ENCODE measurements at regions not wholly inside any gene's neighbourhood (a gene's known extent, or its start where the extent isn't known, plus 50 kb on each side); places are given as distances from the start of the nearest gene placed in this dataset.

- TF ChIP-seq AFF4 (CRISPR knock-in tag; IDR thresholded peaks at IDR 0.05): no peak
- no peak for TF ChIP-seq KLF9 (CRISPR knock-in tag; IDR thresholded peaks at IDR 0.05; ENCODE audit: low read depth)
Observed at GRCh38 chr11:8337130-8337795, 73.6 kb upstream of the LMO1 start (continued).

- DNase-seq (ENCODE audit: low spot score) (no peak), ATAC-seq (peak; percentile 12; the same call in 2 of the 3 replicates), FAIRE-seq (no peak)
- Histone ChIP-seq H3K4me1 (ENCODE audit: insufficient read depth, low read length) (no peaks in the 10 kb centered on the region), H3K27ac (ENCODE audit: extremely low read length, insufficient read depth, low read length) (no peak overlapping the region), H3K4me3 (replicated peaks in 1 of 3; ENCODE audit: insufficient read depth in 1 of 3, low read depth in 2 of 3, low read length in 3 of 3) (no peak overlapping the region), H3K9me3 (ENCODE audit: low read length) (no peaks in the 10 kb centered on the region), H3K9ac (ENCODE audit: insufficient read depth, low read depth, low read length) (no peak overlapping the region), H2AFZ (ENCODE audit: low read length) (no peak overlapping the region), H3K79me2 (ENCODE audit: insufficient read depth, low read length) (no peaks in the 10 kb centered on the region), H3K36me3 (replicated peaks in 1 of 2; ENCODE audit: control insufficient read depth in 1 of 2, insufficient read depth in 2 of 2, low read length in 2 of 2) (no peaks in the 10 kb centered on the region), H4K20me1 (ENCODE audit: insufficient read depth, low read length) (no peaks in the 10 kb centered on the region), H3K27me3 (ENCODE audit: control insufficient read depth in 1 of 2, insufficient read depth in 2 of 2, low read length in 2 of 2) (peaks cover 1 to 4% of the 10 kb centered on the region in 2 experiments; a peak in 3 of 5 replicates), H3K4me2 (ENCODE audit: low read depth, low read length) (no peak overlapping the region)
- ChIA-PET POLR2A (no interaction called here), CTCF (ENCODE audit: low intra/inter-chr PET ratio, low total read pairs) (interaction anchor here (2.8 kb wide), 1 partner anchor 230 kb away, joined by 15 read pairs; no protein-coding TSS in a partner anchor)
- intact Hi-C loops (cut with micrococcal nuclease; ENCODE audit: unreplicated experiment): no loop called here
- in situ Hi-C loops (cut with HindIII; ENCODE audit: extremely low pct_ligation_motif_present, low pct_unique_long_range_greater_than_20kb): loop anchor here (5.0 kb wide), 1 partner anchor 231 kb away; no protein-coding TSS in a partner anchor
- TF ChIP-seq ZNF713 (CRISPR knock-in tag; IDR thresholded peaks at IDR 0.05) (no peak), MAFF (IDR thresholded peaks at IDR 0.05; ENCODE audit: low read depth, low read length) (peak; percentile 95), ZNF468 (CRISPR knock-in tag; IDR thresholded peaks at IDR 0.05) (no peak), MAFG (CRISPR knock-in tag; IDR thresholded peaks at IDR 0.05) (0 out of 2 replicates have a peak, but pooled peaks have one; percentile 40), MAFK (conservative IDR thresholded peaks at IDR 0.05 in 1 of 2, IDR thresholded peaks at IDR 0.05 in 1 of 2; ENCODE audit: low read length in 2 of 2) (peak; percentile 97)
- BruUV-seq (replicated peaks): no TSS peak
- 46% methylated on average over 5 of the region's 17 CpGs for WGBS (ENCODE audit: low lambda C conversion rate)
Observed at GRCh38 chr11:8336356-8337129, 72.9 kb upstream of the LMO1 start.

Data from HepG2 (cell line).